ENCODE measurements at regions not wholly inside any gene's neighbourhood (a gene's known extent, or its start where the extent isn't known, plus 50 kb on each side); places are given as distances from the start of the nearest gene placed in this dataset.

DNA sequence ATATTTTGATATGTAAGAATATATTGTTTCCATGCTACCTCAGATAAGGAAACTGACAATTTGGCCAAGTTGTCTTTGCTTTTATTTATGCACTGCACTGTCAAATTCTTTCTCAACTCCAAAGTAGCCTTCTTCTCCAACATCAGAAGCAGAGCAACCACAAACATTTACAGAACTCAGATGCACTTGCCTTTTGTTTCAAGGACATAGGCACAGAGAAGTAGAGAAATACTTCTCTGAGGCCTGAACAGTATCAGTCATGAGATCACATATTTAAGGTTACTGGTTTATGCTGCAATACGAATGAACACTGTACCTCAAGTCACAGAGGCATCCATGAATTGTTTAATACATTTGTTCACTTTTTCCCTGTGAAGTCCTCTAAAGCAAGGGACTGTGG is 606.1 kb upstream of the SLIT2 start:
- TF ChIP-seq, protein P1, sequence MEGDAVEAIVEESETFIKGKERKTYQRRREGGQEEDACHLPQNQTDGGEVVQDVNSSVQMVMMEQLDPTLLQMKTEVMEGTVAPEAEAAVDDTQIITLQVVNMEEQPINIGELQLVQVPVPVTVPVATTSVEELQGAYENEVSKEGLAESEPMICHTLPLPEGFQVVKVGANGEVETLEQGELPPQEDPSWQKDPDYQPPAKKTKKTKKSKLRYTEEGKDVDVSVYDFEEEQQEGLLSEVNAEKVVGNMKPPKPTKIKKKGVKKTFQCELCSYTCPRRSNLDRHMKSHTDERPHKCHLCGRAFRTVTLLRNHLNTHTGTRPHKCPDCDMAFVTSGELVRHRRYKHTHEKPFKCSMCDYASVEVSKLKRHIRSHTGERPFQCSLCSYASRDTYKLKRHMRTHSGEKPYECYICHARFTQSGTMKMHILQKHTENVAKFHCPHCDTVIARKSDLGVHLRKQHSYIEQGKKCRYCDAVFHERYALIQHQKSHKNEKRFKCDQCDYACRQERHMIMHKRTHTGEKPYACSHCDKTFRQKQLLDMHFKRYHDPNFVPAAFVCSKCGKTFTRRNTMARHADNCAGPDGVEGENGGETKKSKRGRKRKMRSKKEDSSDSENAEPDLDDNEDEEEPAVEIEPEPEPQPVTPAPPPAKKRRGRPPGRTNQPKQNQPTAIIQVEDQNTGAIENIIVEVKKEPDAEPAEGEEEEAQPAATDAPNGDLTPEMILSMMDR (IDR thresholded peaks at IDR 0.05; ENCODE audit: insufficient read depth, low read length, poor library complexity, severe bottlenecking), result no peak
- no peak for DNase-seq (ENCODE audit: low read depth)
- Histone ChIP-seq H3K36me3 (ENCODE audit: control insufficient read depth, insufficient read depth, low read length) (no peaks in the 10 kb centered on the region), H3K27me3 (ENCODE audit: control insufficient read depth, insufficient read depth, low read length) (no peaks in the 10 kb centered on the region), H3K4me3 (ENCODE audit: low read depth, low read length) (no peak overlapping the region)

DNA sequence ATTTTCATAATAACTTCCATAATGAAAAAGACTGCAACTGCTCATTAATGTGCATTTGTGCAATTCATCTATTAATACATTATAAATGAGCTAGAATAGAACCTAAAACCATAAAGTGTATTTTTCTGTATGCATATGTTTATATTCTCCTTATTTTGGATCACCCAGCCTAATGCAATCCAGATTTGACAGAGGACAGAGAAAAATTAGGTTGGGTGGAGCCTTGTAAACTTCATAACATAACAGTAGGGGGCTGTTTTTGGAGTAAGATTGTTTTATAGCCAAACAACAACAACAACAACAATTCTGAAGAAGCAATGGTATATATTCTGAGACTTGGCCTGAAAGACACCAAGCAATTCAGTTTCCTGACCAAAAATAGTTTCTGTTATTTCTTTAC is 615.3 kb upstream of the SLIT2 start:
- TF ChIP-seq, protein P1 (IDR thresholded peaks at IDR 0.05; ENCODE audit: insufficient read depth, low read length, poor library complexity, severe bottlenecking), result no peak
- DNase-seq (ENCODE audit: low read depth), result no peak
- no peaks in the 10 kb centered on the region for H3K36me3 ChIP-seq (ENCODE audit: control insufficient read depth, insufficient read depth, low read length)
- H3K4me3 ChIP-seq (ENCODE audit: low read depth, low read length), result no peak overlapping the region
- no peaks in the 10 kb centered on the region for H3K27me3 ChIP-seq (ENCODE audit: control insufficient read depth, insufficient read depth, low read length)

DNA sequence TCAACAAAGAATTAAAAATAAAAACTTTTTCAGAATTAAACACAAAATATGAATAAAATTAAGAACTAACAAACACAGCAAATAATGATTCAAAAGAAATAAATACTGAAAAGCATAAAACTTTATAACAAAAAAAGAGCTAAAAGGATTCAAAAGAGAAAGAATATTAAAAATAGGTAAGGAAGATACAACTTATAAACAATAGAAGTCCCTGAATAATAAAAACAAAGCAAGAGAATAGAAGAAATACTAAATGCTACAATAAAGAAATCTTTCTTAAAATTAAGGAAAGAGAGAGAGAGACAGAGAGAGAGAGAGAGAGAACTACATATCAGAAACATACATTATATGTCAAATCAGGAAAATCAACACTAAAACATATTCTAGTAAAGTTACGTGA is 619.9 kb upstream of the SLIT2 start:
- no peaks in the 10 kb centered on the region for H3K36me3 ChIP-seq (ENCODE audit: control insufficient read depth, insufficient read depth, low read length)
- H3K27me3 ChIP-seq (ENCODE audit: control insufficient read depth, insufficient read depth, low read length), result no peaks in the 10 kb centered on the region
- DNase-seq (ENCODE audit: low read depth), result no peak
- no peak overlapping the region for H3K4me3 ChIP-seq (ENCODE audit: low read depth, low read length)
- TF ChIP-seq, protein P1 (IDR thresholded peaks at IDR 0.05; ENCODE audit: insufficient read depth, low read length, poor library complexity, severe bottlenecking), result no peak

DNA sequence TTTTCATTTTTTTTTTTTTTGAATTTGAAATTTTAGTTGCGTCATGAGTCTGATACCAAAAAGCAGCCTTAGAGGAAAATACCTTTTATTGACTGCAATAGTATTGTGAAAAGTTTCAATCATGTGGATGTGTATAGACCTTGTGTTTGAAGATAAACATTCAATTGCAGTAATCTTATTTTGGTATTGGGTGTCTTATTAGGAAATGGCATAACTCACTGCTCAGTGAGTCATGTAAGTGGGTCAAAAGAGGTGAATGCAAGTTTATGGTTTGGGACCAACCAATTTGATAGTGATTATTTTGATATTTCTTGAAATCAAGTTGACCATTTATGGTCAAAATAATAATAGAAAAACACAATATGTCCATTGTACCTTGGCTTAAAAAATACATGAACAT is 627.8 kb upstream of the SLIT2 start:
- Histone ChIP-seq H3K36me3 (ENCODE audit: control insufficient read depth, insufficient read depth, low read length) (no peaks in the 10 kb centered on the region), H3K4me3 (ENCODE audit: low read depth, low read length) (no peak overlapping the region), H3K27me3 (ENCODE audit: control insufficient read depth, insufficient read depth, low read length) (no peaks in the 10 kb centered on the region)
- no peak for DNase-seq (ENCODE audit: low read depth)
- TF ChIP-seq, protein P1 (IDR thresholded peaks at IDR 0.05; ENCODE audit: insufficient read depth, low read length, poor library complexity, severe bottlenecking), result no peak

DNA sequence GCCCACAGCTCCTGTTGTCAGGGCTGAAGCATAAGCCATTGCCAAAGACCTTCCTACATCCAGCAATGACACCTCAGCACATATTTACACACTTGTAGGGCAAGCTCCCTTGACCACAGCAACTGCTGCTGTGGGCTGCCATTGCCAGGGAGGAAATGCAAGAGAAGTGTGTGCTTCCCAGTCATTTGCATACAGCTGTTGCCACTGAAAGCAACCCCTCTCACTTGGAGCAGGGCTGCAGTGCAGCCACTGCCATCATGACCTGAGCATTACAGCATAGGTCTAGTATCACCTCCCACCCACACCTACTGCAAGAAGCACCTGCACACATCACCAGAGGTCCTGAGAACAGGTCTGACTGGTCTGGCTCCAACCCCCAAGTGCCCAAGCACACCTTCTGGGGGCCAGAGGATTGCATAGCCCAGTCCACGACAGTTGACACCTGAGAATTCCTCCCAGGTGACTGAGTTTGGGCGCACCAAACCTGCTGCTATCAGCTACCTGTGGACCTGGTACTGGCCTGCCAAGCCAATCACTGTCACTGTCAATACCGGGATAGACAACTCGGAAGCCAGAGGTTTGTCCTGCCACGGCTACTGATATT is 636.5 kb upstream of the SLIT2 start:
- H3K4me3 ChIP-seq (ENCODE audit: low read depth, low read length), result no peak overlapping the region
- TF ChIP-seq, protein P1 (IDR thresholded peaks at IDR 0.05; ENCODE audit: insufficient read depth, low read length, poor library complexity, severe bottlenecking), result no peak
- no peaks in the 10 kb centered on the region for H3K36me3 ChIP-seq (ENCODE audit: control insufficient read depth, insufficient read depth, low read length)
- no peaks in the 10 kb centered on the region for H3K27me3 ChIP-seq (ENCODE audit: control insufficient read depth, insufficient read depth, low read length)
- DNase-seq (ENCODE audit: low read depth), result no peak

DNA sequence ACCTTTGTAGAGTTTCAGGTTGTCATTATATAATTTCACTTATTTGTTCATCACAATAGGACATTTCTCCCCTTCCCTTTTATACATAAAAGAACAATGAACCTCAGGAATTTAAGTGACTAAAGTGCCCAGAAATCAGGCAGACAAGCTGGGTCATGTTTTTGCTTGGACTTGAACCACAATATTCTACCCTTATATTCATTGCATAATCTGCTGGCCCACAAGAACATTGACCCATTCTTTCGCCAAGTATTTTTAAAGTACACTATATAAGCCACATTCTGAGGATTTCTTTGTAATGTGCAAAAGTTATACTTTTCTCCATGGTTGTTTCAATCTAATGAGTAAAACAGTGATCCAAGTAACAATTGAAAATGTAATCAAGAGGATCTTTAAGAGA is 637.5 kb upstream of the SLIT2 start:
- H3K27me3 ChIP-seq (ENCODE audit: control insufficient read depth, insufficient read depth, low read length), result no peaks in the 10 kb centered on the region
- no peak for DNase-seq (ENCODE audit: low read depth)

More for the DNA sequence above, 637.5 kb upstream of the SLIT2 start:
- Histone ChIP-seq H3K4me3 (ENCODE audit: low read depth, low read length) (no peak overlapping the region), H3K36me3 (ENCODE audit: control insufficient read depth, insufficient read depth, low read length) (no peaks in the 10 kb centered on the region)
- TF ChIP-seq, protein P1 (IDR thresholded peaks at IDR 0.05; ENCODE audit: insufficient read depth, low read length, poor library complexity, severe bottlenecking), result no peak
